T47D (cell line): ENCODE measurements at regions not wholly inside any gene's neighbourhood (a gene's known extent, or its start where the extent isn't known, plus 50 kb on each side); places are given as distances from the start of the nearest gene placed in this dataset.

Experiments
- DNase-seq, 2 experiments: peaks; one replicate each; pipeline versions ENCODE4 v3.0.0 to v3.0.0-alpha.2; 2011 to 2012; ENCODE audit warnings: low read depth in 1 of 2, low spot score in 1 of 2
- JUND ChIP-seq: IDR thresholded peaks from 2 replicates; pipeline ENCODE4 v1.6.1; 2012; ENCODE audit warnings: low read depth
- in situ Hi-C: cut with HindIII; loops from 2 replicates; pipeline ENCODE4 v1.10.0; 2016; ENCODE audit warnings: low sequenced_read_pairs, low pct_unique_long_range_greater_than_20kb

DNA sequence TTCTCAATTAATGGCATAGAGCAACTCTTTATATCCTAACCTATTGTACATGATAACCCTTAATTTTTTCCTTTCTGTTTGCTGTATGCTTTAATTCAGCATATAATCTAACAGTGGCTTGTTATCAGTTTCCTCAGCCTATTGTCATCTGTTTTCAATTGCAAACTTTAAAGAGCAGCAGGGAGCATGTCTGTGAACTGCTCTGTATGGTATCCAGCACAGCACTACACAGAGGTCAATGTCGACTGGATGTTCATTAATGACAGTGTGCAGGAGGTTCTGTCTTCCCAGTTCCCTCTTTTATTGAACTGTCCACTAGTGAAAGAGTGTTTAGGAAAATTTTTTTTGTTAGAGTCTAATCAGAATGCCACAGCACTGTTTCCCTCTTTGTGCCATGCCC, 609.1 kb downstream of the SOX5 start:
- DNase-seq: no peak
- TF ChIP-seq JUND: no peak
- in situ Hi-C loops: no loop called here

DNA sequence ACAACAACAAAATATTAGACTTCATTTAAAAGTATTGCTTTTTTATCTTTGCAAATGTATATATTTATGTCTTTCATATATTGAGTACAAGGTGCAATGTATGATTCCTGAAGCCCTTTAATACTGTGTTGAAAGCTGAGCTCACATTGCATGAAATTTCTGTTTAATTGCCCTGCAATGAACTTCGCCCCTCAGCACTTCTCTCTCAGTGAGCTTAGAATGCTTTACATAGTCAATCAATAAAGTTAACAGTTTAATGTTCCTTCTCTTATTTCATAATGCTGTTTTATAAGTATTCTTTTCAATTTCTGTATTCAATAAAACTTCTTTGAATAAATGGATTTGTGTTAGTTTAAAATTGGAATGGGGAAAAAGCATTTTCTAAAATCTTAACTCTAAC, 607.1 kb downstream of the SOX5 start:
- no peak for TF ChIP-seq JUND
- in situ Hi-C loops: no loop called here
- DNase-seq: no peak

DNA sequence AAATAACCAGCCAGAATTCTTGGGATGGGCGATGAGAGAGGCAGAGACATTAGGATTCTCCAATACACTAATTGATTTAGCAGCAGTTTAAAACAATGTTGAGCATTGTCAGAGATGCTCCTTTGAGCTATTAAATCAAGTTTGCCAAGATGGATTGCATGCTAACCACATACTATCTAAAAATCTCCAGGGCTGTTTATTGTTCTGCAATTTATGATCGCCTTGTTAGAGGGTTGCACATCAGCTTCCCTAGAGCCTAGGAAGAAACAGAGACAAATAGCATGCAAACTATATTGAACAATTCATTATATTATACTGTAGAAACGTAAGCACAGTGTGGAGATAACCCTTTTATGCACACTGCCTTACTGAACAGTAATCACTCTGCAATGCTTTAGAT, 599.9 kb downstream of the SOX5 start:
- no peak for TF ChIP-seq JUND
- no peak for DNase-seq
- in situ Hi-C loops: no loop called here

DNA sequence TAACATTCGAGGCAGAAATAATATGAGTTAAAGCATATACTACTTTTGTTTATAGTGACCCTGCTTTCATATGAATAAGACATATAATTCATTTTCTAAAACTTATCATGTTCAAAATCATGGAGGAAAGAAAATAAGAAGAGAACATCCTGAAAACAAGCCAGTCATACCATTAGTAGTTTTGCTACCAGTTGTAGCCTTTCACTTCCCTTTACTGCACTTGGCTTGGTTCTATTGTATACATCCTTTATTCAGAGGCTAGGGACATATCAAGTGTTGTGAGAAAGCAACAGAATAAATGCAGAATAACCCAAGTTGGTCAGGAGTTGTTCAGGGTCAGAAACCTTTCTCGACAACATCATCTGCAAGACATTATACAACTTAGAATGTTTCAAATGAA, 598.7 kb downstream of the SOX5 start:
- in situ Hi-C loops: no loop called here
- no peak for DNase-seq
- TF ChIP-seq JUND: no peak

DNA sequence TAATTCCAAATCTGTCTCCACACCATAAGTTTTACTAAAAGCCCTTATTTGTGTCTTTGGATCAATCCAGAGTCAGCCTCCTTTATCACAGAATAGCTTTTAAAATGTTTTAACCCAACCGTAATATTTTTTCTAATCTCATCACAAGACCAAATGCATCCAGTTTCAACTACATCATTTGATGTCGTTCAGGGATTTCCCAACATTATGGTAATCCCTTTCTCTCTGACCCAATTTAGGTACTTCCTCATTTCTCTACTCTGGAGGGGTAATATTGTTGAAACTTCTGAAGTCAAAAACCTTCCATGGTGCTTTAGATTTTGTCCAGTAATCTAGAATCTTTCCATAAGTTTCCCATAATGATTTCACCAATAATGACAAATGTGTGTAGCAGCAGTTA, 596.8 kb downstream of the SOX5 start:
- TF ChIP-seq JUND: no peak
- in situ Hi-C loops: no loop called here
- no peak for DNase-seq

DNA sequence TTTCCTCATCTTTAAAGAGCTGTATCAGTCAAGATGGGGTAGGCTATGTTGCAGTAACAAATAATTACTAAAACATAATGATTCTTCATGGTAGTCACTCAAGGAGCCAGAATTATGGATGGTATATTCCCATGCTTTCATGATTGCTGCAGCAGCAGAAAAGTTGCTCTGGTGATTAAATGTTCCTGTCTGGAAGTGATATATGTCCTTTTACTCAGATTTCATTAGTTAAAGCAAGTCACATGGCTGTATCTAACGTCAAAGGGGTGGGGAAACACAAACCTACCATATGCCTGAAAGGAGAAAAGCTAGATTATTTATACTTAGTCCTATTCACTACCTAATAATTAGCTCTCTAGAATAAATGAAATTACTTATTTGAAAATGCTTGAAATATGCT, 594.7 kb downstream of the SOX5 start:
- no peak for TF ChIP-seq JUND
- in situ Hi-C loops: no loop called here
- no peak for DNase-seq

DNA sequence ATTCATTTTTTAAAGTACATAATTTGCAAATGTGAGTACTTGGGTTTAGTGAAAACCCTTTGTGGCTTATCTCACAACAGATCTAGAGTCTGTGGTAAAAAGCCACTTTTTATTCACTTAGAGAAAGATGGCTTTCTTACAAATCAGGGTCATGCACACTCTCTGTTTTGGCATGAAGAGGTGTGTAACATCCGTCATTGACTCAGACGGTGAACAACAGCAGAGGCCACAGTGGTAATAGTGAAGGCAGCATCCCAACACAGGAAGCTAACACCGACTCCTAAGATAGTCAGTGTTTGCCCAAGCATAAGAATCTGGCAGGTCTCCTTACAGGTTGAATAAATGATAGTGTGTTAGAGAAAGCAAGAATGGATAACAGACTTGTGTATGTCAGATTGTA, 593.0 kb downstream of the SOX5 start:
- DNase-seq: no peak
- no peak for TF ChIP-seq JUND
- in situ Hi-C loops: no loop called here

DNA sequence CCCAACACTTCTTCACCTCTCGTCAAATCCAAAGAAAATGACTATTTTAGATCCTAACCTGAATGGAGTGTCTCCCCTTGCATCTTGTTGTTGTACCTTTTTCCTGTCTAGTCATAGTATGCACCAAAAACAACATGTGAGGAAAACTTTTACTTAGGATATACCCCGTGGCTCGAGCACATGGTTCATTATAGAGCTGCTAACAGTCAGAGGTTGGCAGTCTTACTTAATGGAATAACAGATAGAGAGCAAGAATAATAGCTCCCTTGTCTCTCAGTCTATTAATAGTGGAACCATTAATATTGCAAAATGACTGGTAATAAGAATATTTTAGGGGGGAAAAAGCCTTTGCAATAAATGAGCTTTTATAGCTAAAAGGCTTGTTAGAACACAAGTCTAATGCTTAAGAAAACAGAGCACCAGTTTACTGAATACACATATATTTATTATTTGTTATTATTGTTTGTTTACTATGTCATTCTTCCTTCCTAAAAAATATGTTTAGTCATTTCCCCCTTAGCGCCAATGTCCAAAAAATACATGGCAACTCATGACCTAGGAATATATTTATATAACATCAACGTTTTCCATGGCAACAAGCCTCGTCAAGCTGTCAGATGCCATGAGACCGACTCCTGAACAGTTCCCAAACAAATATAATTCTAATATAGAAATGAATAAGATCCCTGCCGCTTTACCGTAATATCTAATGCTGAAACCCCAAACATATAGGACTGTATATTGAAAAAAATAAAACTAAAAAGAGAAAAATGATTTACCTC, 592.4 kb downstream of the SOX5 start:
- in situ Hi-C loops: no loop called here
- TF ChIP-seq JUND: no peak

DNA sequence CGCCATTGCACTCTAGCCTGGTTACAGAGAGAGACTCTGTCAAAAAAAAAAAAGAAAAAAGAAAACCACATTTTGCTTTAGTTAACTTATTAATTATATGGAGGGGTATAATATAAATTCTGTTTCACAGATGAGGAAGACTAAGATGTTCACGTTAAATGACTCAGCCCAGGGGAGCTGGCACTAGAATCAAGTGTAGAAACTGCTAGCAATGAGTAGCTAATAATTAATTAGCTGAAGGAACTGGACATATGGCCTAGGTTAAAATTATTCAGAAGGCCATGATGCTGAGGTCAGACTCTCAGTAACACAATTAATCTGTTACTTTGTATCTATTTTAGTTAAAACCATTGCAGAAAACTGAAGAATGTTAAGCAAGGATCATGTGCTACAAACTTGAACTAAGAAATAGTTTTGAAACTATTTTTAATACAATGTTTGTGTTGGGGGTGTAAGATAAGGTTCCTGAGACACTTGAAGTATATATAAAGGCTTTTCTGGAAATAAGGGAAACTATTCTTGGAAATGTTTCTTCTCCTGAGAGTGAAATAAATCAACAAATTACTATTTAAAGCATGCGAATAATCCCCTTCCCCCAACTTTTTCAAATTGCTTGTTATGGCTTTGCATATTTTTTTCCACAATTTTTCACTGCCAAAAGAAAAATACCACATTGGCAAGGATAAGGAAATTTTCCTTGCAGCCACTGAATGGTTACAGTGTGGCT, 589.3 kb downstream of the SOX5 start:
- no peak for DNase-seq
- no peak for TF ChIP-seq JUND
- in situ Hi-C loops: no loop called here

More for the DNA sequence above, 592.4 kb downstream of the SOX5 start:
- DNase-seq: no peak

DNA sequence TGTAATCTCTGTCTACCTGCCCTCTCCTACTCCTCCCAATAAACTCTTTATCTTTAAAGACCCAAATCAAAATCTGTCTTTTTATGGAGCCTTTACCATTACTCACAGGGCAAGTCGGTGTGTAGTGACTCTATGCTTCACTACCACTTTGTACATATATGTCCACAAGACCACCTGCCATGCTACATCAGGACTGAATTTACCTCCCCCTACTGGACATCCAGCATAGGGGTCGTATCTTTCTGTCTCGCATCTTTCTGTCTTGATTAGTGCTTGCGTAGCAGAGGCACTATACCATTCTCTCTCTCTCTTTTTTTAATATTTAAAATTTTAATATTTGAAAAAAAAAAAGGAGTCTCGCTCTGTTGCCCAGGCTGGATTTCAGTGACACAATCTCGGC, 587.5 kb downstream of the SOX5 start:
- DNase-seq: no peak
- in situ Hi-C loops: no loop called here
- TF ChIP-seq JUND: no peak

DNA sequence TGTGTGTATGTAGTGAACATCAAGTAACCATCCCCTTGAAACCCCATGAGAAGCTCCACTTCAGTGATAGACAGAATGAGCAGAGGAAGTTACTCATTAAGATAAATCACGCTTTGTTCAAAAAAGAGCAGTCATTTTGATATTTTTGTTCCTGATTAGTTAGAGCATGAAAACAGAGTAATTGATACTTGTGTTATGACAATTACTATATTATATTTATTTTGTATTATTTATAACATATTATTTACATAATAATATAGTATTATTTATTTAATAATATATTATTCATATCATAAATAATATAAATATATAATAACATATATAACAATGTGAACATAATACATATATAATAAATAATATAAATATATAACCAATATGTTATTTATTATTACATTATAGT, 580.9 kb downstream of the SOX5 start:
- TF ChIP-seq JUND: no peak
- no peak for DNase-seq
- in situ Hi-C loops: no loop called here

DNA sequence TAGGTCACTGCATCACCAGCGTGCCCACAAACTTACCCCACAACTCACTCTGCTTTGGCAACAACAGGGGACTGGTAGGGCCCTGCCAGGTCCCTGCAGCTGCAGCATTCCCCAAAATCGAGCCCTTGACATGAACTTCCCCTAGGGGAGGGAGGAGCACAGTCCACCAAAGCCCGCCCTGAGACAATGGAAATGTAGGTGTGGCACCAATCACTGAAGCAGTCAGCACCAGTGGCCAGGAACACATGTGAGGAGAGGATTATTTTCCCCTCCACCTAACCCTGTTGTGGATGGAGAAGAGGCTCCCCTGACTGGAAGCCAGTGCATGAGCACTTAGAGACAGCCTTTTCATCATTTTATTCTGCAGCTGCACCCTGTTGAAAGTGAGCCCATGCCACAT, 573.8 kb downstream of the SOX5 start:
- no peak for TF ChIP-seq JUND
- in situ Hi-C loops: no loop called here
- DNase-seq: no peak

DNA sequence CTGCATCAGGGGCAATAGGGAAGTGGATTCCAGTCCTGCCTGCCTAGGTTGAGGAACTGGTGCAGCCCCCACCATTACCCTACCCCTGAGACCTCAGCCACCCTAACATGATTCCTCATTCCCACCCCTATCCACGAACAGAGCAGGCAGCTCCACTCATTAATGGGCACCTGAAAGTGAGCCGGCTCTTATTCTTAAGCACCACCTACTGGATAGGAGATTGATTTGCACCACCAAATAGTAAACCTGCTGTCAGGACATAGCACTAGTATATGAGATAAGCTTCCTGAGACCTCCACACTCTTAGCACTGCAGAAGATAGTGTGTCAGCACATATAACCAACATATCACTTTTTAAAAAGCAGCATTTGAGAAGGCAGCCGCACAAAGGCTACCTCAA, 573.2 kb downstream of the SOX5 start:
- DNase-seq: peak; percentile 6 to 49
- no peak for TF ChIP-seq JUND
- in situ Hi-C loops: no loop called here
